GM12878 (cell line): ENCODE measurements at regions not wholly inside any gene's neighbourhood (a gene's known extent, or its start where the extent isn't known, plus 50 kb on each side); places are given as distances from the start of the nearest gene placed in this dataset.
A peak's percentile ranks its signal among the peaks of the same experiment; 100 is the strongest.

ENCODE experiments used
- ATF7 ChIP-seq: fragments of 450-650 bp; IDR thresholded peaks from 2 replicates; pipeline ENCODE4 v1.6.1; 2016; ENCODE audit warnings: low read depth, mild to moderate bottlenecking
- BACH1 ChIP-seq: fragments of 450-650 bp; IDR thresholded peaks from 2 replicates; pipeline ENCODE4 v1.6.1; 2017; ENCODE audit warnings: mild to moderate bottlenecking, borderline replicate concordance
- BCL11A ChIP-seq: IDR thresholded peaks from 2 replicates; pipeline ENCODE4 v1.6.1; 2011; ENCODE audit warnings: low read depth, low read length
- BHLHE40 ChIP-seq, 2 experiments: fragments of 450-650 bp in 1 of 2; IDR thresholded peaks; 2 replicates each; pipeline ENCODE4 v1.6.1; 2011 to 2017; ENCODE audit warnings: low read depth in 2 of 2, borderline replicate concordance in 1 of 2, improper control_type of control experiment in 1 of 2, low read length in 1 of 2, mild to moderate bottlenecking in 1 of 2
- CBFB ChIP-seq: IDR thresholded peaks from 2 replicates; pipeline ENCODE4 v1.6.1; 2016; ENCODE audit warnings: antibody characterized with exemption, low read depth
- CHD2 ChIP-seq: IDR thresholded peaks from 2 replicates; pipeline ENCODE4 v1.6.1; 2011; ENCODE audit warnings: low read depth, low read length, improper control_type of control experiment, borderline replicate concordance
- CREM ChIP-seq: IDR thresholded peaks from 2 replicates; pipeline ENCODE4 v1.6.1; 2014; ENCODE audit warnings: antibody characterized with exemption, low read depth
- DPF2 ChIP-seq: fragments of 450-650 bp; IDR thresholded peaks from 2 replicates; pipeline ENCODE4 v1.6.1; 2017; ENCODE audit warnings: mild to moderate bottlenecking
- EED ChIP-seq: sonication (generic); IDR thresholded peaks from 2 replicates; pipeline ENCODE4 v1.6.1; 2016; ENCODE audit warnings: antibody characterized with exemption, low read depth
- EP300 ChIP-seq, 2 experiments: fragments of 150-350 bp in 1 of 2; IDR thresholded peaks; 2 replicates each; pipeline ENCODE4 v1.6.1; 2011 to 2012; ENCODE audit warnings: low read depth in 2 of 2, low read length in 2 of 2, borderline replicate concordance in 1 of 2, improper control_type of control experiment in 1 of 2, inconsistent platforms in 1 of 2; ENCODE audit not compliant: control insufficient read depth in 1 of 2
- FOXK2 ChIP-seq: fragments of 450-650 bp; IDR thresholded peaks from 2 replicates; pipeline ENCODE4 v1.6.1; 2017; ENCODE audit warnings: mild to moderate bottlenecking, moderate library complexity
- GABPA ChIP-seq: IDR thresholded peaks from 2 replicates; pipeline ENCODE4 v1.6.1; 2014; ENCODE audit warnings: antibody characterized with exemption, low read depth, mild to moderate bottlenecking, inconsistent platforms
- HDAC6 ChIP-seq: fragments of 200-600 bp; sonication (generic); IDR thresholded peaks from one replicate; pipeline ENCODE4 v1.8.0; 2017; ENCODE audit warnings: antibody characterized with exemption; ENCODE audit not compliant: unreplicated experiment
- HDGF ChIP-seq: fragments of 450-650 bp; IDR thresholded peaks from 2 replicates; pipeline ENCODE4 v1.6.1; 2016; ENCODE audit warnings: antibody characterized with exemption
- IKZF1 ChIP-seq: fragments of 450-650 bp; conservative IDR thresholded peaks from 2 replicates; pipeline ENCODE4 v1.6.1; 2017; ENCODE audit warnings: antibody characterized with exemption, mild to moderate bottlenecking
- IKZF2 ChIP-seq, 2 experiments: fragments of 450-650 bp; IDR thresholded peaks; 2 replicates each; pipeline ENCODE4 v1.6.1; 2017; ENCODE audit warnings: mild to moderate bottlenecking in 2 of 2, moderate library complexity in 2 of 2
- IRF4 ChIP-seq: IDR thresholded peaks from 2 replicates; pipeline ENCODE4 v1.6.1; 2011; ENCODE audit warnings: low read depth, low read length
- JUNB ChIP-seq: IDR thresholded peaks from 2 replicates; pipeline ENCODE4 v1.6.1; 2016; ENCODE audit warnings: antibody characterized with exemption, mild to moderate bottlenecking
- MTA3 ChIP-seq: IDR thresholded peaks from 2 replicates; pipeline ENCODE4 v1.6.1; 2012; ENCODE audit warnings: low read length, inconsistent platforms, borderline replicate concordance
- NFIC ChIP-seq: IDR thresholded peaks from 2 replicates; pipeline ENCODE4 v1.6.1; 2012; ENCODE audit warnings: low read depth, mild to moderate bottlenecking, inconsistent platforms, low read length, moderate library complexity
- RB1 ChIP-seq: fragments of 450-650 bp; formaldehyde crosslinking; IDR thresholded peaks from 2 replicates; pipeline ENCODE4 v1.6.1; 2017; ENCODE audit warnings: mild to moderate bottlenecking, borderline replicate concordance
- RFX5 ChIP-seq: IDR thresholded peaks from 2 replicates; pipeline ENCODE4 v1.6.1; 2011; ENCODE audit warnings: low read depth, low read length, improper control_type of control experiment
- RUNX3 ChIP-seq: IDR thresholded peaks from 2 replicates; pipeline ENCODE4 v1.6.1; 2012; ENCODE audit warnings: low read length, inconsistent platforms
- SP1 ChIP-seq: IDR thresholded peaks from one replicate; pipeline ENCODE4 v1.6.1; 2011; ENCODE audit warnings: low read depth, low read length
- TAF1 ChIP-seq: IDR thresholded peaks from 2 replicates; pipeline ENCODE4 v1.6.1; 2011; ENCODE audit warnings: mild to moderate bottlenecking, low read depth, low read length, borderline replicate concordance
- TCF3 ChIP-seq: IDR thresholded peaks from 2 replicates; pipeline ENCODE4 v1.6.1; 2012; ENCODE audit warnings: low read depth, mild to moderate bottlenecking, low read length, borderline replicate concordance; ENCODE audit not compliant: insufficient read depth
- YY1 ChIP-seq: IDR thresholded peaks from 2 replicates; pipeline ENCODE4 v1.6.1; 2011; ENCODE audit warnings: low read depth, mild to moderate bottlenecking, low read length
- ZNF274 ChIP-seq: IDR thresholded peaks from one replicate; pipeline ENCODE4 v1.8.0; 2011; ENCODE audit not compliant: insufficient read length, insufficient read depth
- TF ChIP-seq, protein P1 (sequence below): fragments of 450-650 bp; IDR thresholded peaks from 2 replicates; pipeline ENCODE4 v1.6.1; 2016; ENCODE audit warnings: mild to moderate bottlenecking
- TF ChIP-seq, protein P2 (sequence below): fragments of 450-650 bp; IDR thresholded peaks from 2 replicates; pipeline ENCODE4 v1.6.1; 2017; ENCODE audit warnings: mild to moderate bottlenecking, moderate library complexity

DNA sequence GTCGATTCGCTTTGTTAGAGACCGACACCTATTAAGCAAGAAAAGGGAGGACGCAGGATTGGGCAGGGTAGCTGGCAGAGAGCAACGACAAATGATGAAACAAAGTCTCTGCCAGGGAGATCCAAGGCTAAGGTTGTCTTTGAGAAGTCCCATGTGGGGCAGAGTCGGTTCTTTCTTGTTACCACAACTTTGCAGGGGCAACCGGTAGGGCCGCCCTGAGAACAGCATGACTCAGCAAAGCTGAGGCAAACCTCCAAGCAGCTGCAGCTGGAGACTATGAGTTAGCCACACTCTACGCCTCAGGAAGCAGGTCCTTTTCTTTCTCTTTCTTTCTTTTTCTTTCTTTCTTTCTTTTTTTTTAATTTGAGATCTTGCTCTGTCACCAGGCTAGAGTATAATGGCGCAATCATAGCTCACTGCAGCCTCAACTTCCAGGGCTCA lies 452.3 kb upstream of the ID2 start (continued):
- peak in 1 of 2 experiments; percentile 68; a peak in 2 of 4 replicates for TF ChIP-seq EP300 (IDR thresholded peaks at IDR 0.05; ENCODE audit: borderline replicate concordance in 1 of 2, control insufficient read depth in 1 of 2, low read depth in 2 of 2, low read length in 2 of 2)
- 0 out of 2 replicates have a peak, but pooled peaks have one; percentile 30 for TF ChIP-seq GABPA
- peak; percentile 82; the same call in 1 of the 2 replicates for TF ChIP-seq HDGF
- TF ChIP-seq BACH1 = peak; percentile 100
- peak; percentile 15 for TF ChIP-seq SP1
- TF ChIP-seq RUNX3 = peak; percentile 83
- TF ChIP-seq RFX5 = no peak
- TF ChIP-seq, protein P1, sequence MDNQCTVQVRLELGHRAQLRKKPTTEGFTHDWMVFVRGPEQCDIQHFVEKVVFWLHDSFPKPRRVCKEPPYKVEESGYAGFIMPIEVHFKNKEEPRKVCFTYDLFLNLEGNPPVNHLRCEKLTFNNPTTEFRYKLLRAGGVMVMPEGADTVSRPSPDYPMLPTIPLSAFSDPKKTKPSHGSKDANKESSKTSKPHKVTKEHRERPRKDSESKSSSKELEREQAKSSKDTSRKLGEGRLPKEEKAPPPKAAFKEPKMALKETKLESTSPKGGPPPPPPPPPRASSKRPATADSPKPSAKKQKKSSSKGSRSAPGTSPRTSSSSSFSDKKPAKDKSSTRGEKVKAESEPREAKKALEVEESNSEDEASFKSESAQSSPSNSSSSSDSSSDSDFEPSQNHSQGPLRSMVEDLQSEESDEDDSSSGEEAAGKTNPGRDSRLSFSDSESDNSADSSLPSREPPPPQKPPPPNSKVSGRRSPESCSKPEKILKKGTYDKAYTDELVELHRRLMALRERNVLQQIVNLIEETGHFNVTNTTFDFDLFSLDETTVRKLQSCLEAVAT = peak; percentile 90; the same call in 1 of the 2 replicates
- TF ChIP-seq BHLHE40 (IDR thresholded peaks at IDR 0.05; ENCODE audit: borderline replicate concordance in 1 of 2, low read depth in 2 of 2, low read length in 1 of 2) = peak in 1 of 2 experiments; percentile 19; a peak in 1 of 4 replicates
- TF ChIP-seq IKZF1 = peak; percentile 57; the same call in 1 of the 2 replicates
- peak; percentile 57 for TF ChIP-seq ATF7
- peak; percentile 66; the same call in 1 of the 2 replicates for TF ChIP-seq MTA3
- peak; percentile 72; the same call in 1 of the 2 replicates for TF ChIP-seq TCF3
- TF ChIP-seq JUNB = peak; percentile 46
- no peak for TF ChIP-seq ZNF274
- TF ChIP-seq HDAC6 = no peak
- TF ChIP-seq IKZF2 (IDR thresholded peaks at IDR 0.05) = peak; percentile 59 to 76; a peak in 3 of 4 replicates
- TF ChIP-seq, protein P2, sequence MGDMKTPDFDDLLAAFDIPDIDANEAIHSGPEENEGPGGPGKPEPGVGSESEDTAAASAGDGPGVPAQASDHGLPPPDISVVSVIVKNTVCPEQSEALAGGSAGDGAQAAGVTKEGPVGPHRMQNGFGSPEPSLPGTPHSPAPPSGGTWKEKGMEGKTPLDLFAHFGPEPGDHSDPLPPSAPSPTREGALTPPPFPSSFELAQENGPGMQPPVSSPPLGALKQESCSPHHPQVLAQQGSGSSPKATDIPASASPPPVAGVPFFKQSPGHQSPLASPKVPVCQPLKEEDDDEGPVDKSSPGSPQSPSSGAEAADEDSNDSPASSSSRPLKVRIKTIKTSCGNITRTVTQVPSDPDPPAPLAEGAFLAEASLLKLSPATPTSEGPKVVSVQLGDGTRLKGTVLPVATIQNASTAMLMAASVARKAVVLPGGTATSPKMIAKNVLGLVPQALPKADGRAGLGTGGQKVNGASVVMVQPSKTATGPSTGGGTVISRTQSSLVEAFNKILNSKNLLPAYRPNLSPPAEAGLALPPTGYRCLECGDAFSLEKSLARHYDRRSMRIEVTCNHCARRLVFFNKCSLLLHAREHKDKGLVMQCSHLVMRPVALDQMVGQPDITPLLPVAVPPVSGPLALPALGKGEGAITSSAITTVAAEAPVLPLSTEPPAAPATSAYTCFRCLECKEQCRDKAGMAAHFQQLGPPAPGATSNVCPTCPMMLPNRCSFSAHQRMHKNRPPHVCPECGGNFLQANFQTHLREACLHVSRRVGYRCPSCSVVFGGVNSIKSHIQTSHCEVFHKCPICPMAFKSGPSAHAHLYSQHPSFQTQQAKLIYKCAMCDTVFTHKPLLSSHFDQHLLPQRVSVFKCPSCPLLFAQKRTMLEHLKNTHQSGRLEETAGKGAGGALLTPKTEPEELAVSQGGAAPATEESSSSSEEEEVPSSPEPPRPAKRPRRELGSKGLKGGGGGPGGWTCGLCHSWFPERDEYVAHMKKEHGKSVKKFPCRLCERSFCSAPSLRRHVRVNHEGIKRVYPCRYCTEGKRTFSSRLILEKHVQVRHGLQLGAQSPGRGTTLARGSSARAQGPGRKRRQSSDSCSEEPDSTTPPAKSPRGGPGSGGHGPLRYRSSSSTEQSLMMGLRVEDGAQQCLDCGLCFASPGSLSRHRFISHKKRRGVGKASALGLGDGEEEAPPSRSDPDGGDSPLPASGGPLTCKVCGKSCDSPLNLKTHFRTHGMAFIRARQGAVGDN = peak; percentile 72
- TF ChIP-seq IRF4 = 0 out of 2 replicates have a peak, but pooled peaks have one; percentile 32
- no peak for TF ChIP-seq TAF1
- TF ChIP-seq RB1 = no peak
- TF ChIP-seq CREM = no peak; the same call in 1 of the 2 replicates
- TF ChIP-seq BCL11A = peak; percentile 66; the same call in 1 of the 2 replicates
- no peak for TF ChIP-seq FOXK2
- TF ChIP-seq DPF2 = peak; percentile 61; the same call in 1 of the 2 replicates
- TF ChIP-seq CBFB = peak; percentile 56; the same call in 1 of the 2 replicates
- TF ChIP-seq EED = peak; percentile 78
- 0 out of 2 replicates have a peak, but pooled peaks have one; percentile 23 for TF ChIP-seq CHD2
- TF ChIP-seq YY1 = 0 out of 2 replicates have a peak, but pooled peaks have one; percentile 17
- TF ChIP-seq NFIC = peak; percentile 44; the same call in 1 of the 2 replicates
